Breast epithelium (tissue), 3 donors: ENCODE measurements at regions not wholly inside any gene's neighbourhood (a gene's known extent, or its start where the extent isn't known, plus 50 kb on each side); places are given as distances from the start of the nearest gene placed in this dataset.

Experiments
- CTCF ChIP-seq, 3 donors: fragments of 450-650 bp; IDR thresholded peaks; one replicate each; pipeline ENCODE4 v1.5.1; 2016 to 2017; ENCODE audit warnings: antibody characterized with exemption in 3 of 3, mild to moderate bottlenecking in 3 of 3, moderate library complexity in 3 of 3
- POLR2A ChIP-seq: fragments of 450-650 bp; IDR thresholded peaks from one replicate; pipeline ENCODE4 v1.6.1; 2016; ENCODE audit warnings: antibody characterized with exemption, mild to moderate bottlenecking, moderate library complexity
- POLR2AphosphoS5 ChIP-seq, 3 donors: sonication (generic); formaldehyde crosslinking; IDR thresholded peaks; one replicate each; pipeline ENCODE4 v1.6.1; 2017; ENCODE audit warnings: antibody characterized with exemption in 3 of 3

- no peak for TF ChIP-seq CTCF (IDR thresholded peaks at IDR 0.05)
- TF ChIP-seq POLR2AphosphoS5 (IDR thresholded peaks at IDR 0.05) = no peak
- TF ChIP-seq POLR2A = no peak
Measured at GRCh38 chr18:25724121-25724520, 366.3 kb downstream of the SS18 start.
